Fibroblast of skin of scalp (primary cell): ENCODE measurements at regions not wholly inside any gene's neighbourhood (a gene's known extent, or its start where the extent isn't known, plus 50 kb on each side); places are given as distances from the start of the nearest gene placed in this dataset.
"Not testable (repeated sequence)": the region's sequence is repeated elsewhere in the genome, so short reads cannot be mapped to it uniquely, and the experiment has no call there.

Source experiments
- DNase-seq: peaks from one replicate; pipeline ENCODE4 v3.0.0-alpha.2; 2013

GRCh38 chr10:34957531-34957930 is 132.6 kb downstream of the CUL2 start:
- DNase-seq, result no peak

DNA sequence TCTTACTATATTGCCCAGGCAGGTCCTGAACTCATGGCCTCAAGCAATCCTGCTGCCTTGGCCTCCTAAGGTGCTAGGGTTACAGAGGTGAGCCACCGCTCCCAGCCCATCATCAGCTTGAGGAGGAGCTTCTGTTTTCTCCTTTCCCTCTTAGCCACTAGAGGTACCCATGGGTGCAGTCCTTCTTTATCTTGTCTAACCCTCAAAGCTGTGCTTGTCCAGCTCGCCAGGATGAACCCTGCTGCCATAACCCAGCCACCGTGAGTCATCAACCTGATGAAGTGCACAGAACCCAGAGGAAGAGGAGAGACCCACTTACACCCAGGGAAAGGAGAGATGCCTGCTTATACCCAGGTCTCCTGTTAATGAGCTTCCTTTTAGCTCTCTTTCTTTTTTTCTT is 133.4 kb downstream of the CUL2 start:
- DNase-seq, result no peak

- DNase-seq, result no peak
These were observed 134.8 kb downstream of the CUL2 start for GRCh38 chr10:34955391-34955790.

GRCh38 chr10:34954142-34954541 is 136.0 kb downstream of the CUL2 start:
- no peak for DNase-seq

GRCh38 chr10:34951263-34951887 is 136.3 kb upstream of the PARD3 start:
- DNase-seq, result peak; percentile 60

DNA sequence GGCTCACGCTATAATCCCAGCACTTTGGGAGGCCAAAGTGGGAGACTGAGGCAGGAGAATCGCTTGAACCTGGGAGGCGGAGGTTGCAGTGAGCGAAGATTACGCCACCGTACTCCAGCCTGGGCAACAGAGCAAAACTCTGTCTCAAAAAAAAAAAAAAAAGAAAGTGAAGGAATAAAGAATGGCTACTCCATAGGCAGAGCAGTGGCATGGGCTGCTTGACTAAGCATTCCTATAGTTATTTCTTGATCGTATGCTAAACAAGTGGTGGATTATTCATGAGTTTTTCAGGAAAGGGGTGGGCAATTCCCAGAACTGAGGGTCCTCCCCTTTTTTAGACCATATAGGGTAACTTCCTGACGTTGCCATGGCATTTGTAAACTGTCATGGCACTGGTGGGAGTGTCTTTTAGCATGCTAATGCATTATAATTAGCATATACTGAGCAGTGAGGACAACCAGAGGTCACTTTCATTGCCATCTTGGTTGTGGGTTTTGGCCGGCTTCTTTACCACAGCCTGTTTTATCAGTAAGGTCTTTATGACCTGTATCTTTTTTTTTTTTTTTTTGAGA is 130.9 kb upstream of the PARD3 start:
- not testable (repeated sequence) for DNase-seq

DNA sequence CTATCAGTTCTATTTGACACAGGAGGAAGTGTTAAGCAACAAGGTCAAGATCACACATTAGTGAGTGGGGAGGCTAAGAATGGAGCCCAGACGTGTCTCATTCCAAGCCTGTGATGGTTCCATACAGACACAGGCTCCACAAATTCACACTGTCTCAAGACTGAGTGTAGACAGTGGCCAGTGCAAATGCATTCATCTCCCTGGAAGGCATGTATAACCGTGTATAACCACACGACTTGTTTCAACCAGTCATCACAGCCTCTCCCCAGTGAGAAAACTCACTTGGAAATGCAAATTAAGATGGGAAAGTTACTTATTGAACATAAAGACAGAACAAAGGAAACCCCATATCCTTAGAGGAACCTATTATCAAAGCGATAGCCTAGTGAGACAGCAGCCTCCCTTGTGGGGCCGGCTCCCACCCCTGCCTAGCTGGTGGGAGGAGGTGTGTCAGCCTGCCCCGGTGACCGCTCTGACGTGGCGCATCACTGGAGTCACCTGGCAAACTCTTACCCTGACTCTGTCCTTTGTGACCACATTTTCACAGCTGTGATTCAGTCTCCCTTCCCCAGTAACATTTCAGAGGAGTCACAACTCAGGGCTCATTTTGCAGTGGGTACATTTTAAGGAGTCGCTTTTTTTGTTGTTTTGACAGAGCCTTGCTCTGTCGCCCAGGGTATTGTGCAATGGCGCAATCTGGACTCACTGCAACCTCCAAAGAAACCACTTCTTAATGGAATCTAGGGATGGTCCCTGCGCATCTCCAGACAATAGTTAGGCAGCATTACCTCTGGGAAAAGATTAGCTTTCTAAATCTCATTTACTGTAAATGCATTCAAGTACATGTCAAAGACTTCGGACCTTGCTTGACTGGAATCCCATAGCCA is 126.6 kb upstream of the PARD3 start:
- DNase-seq, result no peak

GRCh38 chr10:34940436-34940835 is 125.3 kb upstream of the PARD3 start:
- no peak for DNase-seq

DNA sequence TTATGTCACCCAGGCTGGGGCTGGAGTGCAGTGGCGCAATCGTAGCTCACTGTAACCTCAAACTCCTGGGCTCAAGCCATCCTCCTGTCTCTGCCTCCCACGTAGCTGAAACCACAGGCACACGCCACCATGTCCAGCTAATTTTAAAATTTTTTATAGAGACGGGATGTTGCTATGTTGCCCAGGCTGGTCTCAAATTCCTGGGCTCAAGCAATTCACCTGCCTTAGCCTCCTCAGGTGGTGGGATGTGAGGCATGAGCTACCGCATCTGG is 123.2 kb upstream of the PARD3 start:
- DNase-seq, result peak; percentile 12

GRCh38 chr10:34937643-34938398 is 122.7 kb upstream of the PARD3 start:
- peak; percentile 10 for DNase-seq

- no peak for DNase-seq
These were observed 121.0 kb upstream of the PARD3 start for GRCh38 chr10:34936061-34936460.

- DNase-seq, result peak; percentile 52
These were observed 118.6 kb upstream of the PARD3 start for GRCh38 chr10:34933676-34934075.

DNA sequence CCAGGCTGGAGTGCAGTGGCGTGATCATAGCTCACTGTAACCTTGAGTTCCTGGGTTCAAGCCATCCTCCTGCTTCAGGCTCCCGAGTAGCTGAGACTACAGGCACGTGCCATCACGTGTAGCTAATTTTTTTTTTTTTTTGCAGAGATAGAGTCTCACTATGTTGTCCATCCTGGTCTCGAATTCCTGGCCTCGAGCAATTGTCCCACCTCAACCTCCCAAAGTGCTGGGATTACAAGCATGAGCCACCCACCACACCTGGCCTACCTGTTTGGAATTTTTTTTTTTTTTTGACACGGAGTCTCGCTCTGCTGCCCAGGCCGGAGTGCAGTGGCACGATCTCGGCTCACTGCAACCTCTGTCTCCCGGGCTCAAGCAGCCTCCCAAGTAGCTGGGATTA is 117.1 kb upstream of the PARD3 start:
- DNase-seq, result no peak

DNA sequence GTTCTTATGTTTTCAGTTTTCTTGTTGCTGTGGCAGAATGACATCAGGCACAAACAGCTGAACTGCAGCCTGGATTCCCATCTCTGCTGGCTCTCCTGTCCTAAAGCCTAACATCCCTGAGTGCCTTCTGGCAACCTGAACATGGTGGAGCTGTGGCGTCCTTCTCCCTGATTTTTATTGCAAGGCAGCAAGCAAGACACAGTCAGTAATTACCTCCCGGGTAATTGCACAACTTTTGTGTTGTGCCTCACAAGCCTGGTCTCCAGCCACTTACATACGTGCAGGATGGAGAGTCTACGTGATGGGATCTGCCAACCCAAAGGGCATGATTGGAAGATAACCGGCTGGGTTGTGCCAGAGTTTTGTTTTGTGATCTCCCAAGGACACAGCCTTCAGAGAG is 116.1 kb upstream of the PARD3 start:
- DNase-seq, result no peak

DNA sequence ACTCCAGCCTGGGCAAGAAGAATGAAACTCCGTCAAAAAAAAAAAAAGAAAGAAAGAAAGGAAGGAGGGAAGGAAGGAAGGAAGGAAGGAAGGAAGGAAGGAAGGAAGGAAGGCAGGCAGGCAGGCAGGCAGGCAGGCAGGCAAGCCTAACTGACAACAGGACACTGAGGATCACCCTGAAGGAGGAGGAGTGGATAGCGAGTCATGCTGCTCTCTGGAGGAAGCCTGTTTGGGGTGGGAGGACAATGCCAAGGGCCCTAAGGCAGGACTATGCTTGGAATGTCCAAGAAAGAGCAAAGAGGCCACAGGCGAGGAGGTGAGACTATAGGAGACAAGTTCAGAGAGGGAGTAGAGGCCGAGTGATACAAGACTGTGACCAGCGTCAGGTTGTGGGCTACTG is 107.0 kb upstream of the PARD3 start:
- peak; percentile 29 for DNase-seq

DNA sequence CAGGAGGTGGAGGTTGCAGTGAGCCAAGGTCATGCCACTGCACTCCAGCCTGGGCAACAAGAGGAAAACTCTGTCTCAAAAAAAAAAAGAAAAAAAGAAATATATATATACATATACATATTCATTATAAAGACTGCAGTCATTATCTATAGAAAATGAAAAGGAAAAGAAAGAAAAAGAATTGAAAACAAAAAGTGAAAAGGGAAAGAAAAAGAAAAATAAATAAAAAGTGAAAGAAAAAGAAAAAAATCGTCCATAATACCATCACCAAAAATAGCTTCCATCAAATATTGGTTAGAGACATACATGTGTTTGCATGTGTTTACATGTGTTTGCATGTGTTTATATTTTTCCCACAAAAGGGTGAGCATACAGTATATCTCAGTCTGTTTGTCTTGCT is 105.5 kb upstream of the PARD3 start:
- no peak for DNase-seq

GRCh38 chr10:34918776-34919315 is 103.8 kb upstream of the PARD3 start:
- no peak for DNase-seq

DNA sequence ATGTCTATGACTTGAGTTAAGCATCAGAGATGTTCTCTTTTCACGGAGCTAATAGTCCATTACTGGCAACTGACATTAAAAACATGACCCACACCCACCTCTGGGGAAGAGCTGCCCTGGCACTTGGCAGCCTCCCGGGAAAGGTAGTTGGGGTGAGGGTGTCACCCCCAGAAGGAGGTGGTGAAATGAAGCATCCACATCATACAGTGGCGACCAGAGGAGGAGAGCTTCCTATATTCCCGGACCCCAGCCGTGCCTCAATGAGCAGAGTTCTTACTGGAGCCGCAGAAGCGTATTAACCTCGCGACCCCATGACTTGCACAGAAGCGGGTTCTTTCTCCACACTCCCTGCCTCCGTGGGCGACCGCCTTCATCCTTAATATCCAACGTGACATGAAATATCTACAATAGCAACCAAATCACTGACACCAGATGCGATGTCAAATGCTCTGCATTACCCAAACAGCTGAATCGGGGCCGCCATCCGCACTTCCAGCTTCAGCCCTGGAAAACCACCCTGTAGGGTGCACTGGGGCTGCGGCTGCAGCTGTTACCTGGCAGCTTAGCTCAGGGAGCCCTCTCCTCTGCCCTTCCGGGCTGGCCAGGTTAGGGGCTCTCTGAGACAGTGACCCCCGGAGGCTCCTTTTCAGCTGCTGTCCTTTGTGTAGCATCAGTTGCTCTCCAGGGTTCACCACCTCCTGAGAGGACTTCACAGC is 103.1 kb upstream of the PARD3 start:
- no peak for DNase-seq

GRCh38 chr10:34916314-34916713 is 101.2 kb upstream of the PARD3 start:
- peak; percentile 75 for DNase-seq

DNA sequence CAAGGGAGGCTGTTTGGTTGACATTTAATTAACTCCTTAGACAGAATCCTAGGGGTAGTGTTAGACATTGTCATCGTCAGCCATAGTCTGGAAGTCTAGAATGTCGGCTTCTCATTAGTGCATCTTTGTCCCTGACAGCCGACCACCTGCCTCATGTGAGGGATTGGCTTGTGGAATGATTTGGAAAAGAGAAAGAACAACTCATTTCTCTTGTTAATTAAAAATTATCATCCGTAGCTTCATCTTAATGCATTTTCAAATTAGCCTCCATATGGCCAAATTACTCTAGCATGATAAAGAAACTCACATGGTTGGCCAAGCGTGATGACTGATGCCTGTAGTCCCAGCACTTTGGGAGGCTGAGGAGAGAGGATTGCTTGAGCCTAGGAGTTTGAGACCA is 97.7 kb upstream of the PARD3 start:
- DNase-seq, result no peak

GRCh38 chr10:34911661-34912205 is 96.6 kb upstream of the PARD3 start:
- DNase-seq, result no peak

GRCh38 chr10:34908481-34908880 is 93.4 kb upstream of the PARD3 start:
- DNase-seq, result peak; percentile 84
